ENCODE measurements at regions not wholly inside any gene's neighbourhood (a gene's known extent, or its start where the extent isn't known, plus 50 kb on each side); places are given as distances from the start of the nearest gene placed in this dataset.

- no peak for TF ChIP-seq MAX (IDR thresholded peaks at IDR 0.05; ENCODE audit: low read depth, low read length)
- TF ChIP-seq MYC (IDR thresholded peaks at IDR 0.05; ENCODE audit: low read depth, low read length): no peak
- TF ChIP-seq CTCF (IDR thresholded peaks at IDR 0.05; ENCODE audit: low read depth, low read length): no peak
- TF ChIP-seq POLR2A (IDR thresholded peaks at IDR 0.05; ENCODE audit: extremely low read depth, insufficient read length): no peak
- H3K4me3 ChIP-seq (ENCODE audit: low read depth, low read length): no peak overlapping the region
- no peak for DNase-seq (ENCODE audit: low read depth)
Observed at GRCh38 chr11:100459811-100460210, 227.3 kb upstream of the ARHGAP42 start.

- DNase-seq (ENCODE audit: low read depth): no peak
- TF ChIP-seq CTCF (IDR thresholded peaks at IDR 0.05; ENCODE audit: low read depth, low read length) (no peak), MAX (IDR thresholded peaks at IDR 0.05; ENCODE audit: low read depth, low read length) (no peak), MYC (IDR thresholded peaks at IDR 0.05; ENCODE audit: low read depth, low read length) (no peak), POLR2A (IDR thresholded peaks at IDR 0.05; ENCODE audit: extremely low read depth, insufficient read length) (no peak)
- no peak overlapping the region for H3K4me3 ChIP-seq (ENCODE audit: low read depth, low read length)
Observed at GRCh38 chr11:100460426-100460825, 226.7 kb upstream of the ARHGAP42 start.

GRCh38 chr11:100467821-100468508, 219.1 kb upstream of the ARHGAP42 start:
- no peak for DNase-seq (ENCODE audit: low read depth)
- no peak for TF ChIP-seq POLR2A (IDR thresholded peaks at IDR 0.05; ENCODE audit: extremely low read depth, insufficient read length)
- TF ChIP-seq CTCF (IDR thresholded peaks at IDR 0.05; ENCODE audit: low read depth, low read length): no peak
- TF ChIP-seq MAX (IDR thresholded peaks at IDR 0.05; ENCODE audit: low read depth, low read length): no peak
- no peak for TF ChIP-seq MYC (IDR thresholded peaks at IDR 0.05; ENCODE audit: low read depth, low read length)
- no peak overlapping the region for H3K4me3 ChIP-seq (ENCODE audit: low read depth, low read length)

GRCh38 chr11:100469835-100470234, 217.3 kb upstream of the ARHGAP42 start:
- no peak for TF ChIP-seq MYC (IDR thresholded peaks at IDR 0.05; ENCODE audit: low read depth, low read length)
- H3K4me3 ChIP-seq (ENCODE audit: low read depth, low read length): no peak overlapping the region
- DNase-seq (ENCODE audit: low read depth): no peak

GRCh38 chr11:100472727-100473389, 214.2 kb upstream of the ARHGAP42 start:
- DNase-seq (ENCODE audit: low read depth): no peak
- TF ChIP-seq MAX (IDR thresholded peaks at IDR 0.05; ENCODE audit: low read depth, low read length) (no peak), POLR2A (IDR thresholded peaks at IDR 0.05; ENCODE audit: extremely low read depth, insufficient read length) (no peak), CTCF (IDR thresholded peaks at IDR 0.05; ENCODE audit: low read depth, low read length) (no peak), MYC (IDR thresholded peaks at IDR 0.05; ENCODE audit: low read depth, low read length) (no peak)
- no peak overlapping the region for H3K4me3 ChIP-seq (ENCODE audit: low read depth, low read length)

- DNase-seq (ENCODE audit: low read depth): no peak
- no peak for TF ChIP-seq POLR2A (IDR thresholded peaks at IDR 0.05; ENCODE audit: extremely low read depth, insufficient read length)
- no peak for TF ChIP-seq MAX (IDR thresholded peaks at IDR 0.05; ENCODE audit: low read depth, low read length)
- TF ChIP-seq MYC (IDR thresholded peaks at IDR 0.05; ENCODE audit: low read depth, low read length): no peak
- TF ChIP-seq CTCF (IDR thresholded peaks at IDR 0.05; ENCODE audit: low read depth, low read length): no peak
- no peak overlapping the region for H3K4me3 ChIP-seq (ENCODE audit: low read depth, low read length)
Observed at GRCh38 chr11:100473390-100473740, 213.7 kb upstream of the ARHGAP42 start.
